Caco-2 (cell line): ENCODE measurements at regions not wholly inside any gene's neighbourhood (a gene's known extent, or its start where the extent isn't known, plus 50 kb on each side); places are given as distances from the start of the nearest gene placed in this dataset.

Experiments
- BruUV-seq: library from RNA; stranded (reverse); fragments of 400-500 nt; replicated peaks from 2 replicates; lab custom pipeline; 2021; lab: Mats Ljungman, UMichigan
- CTCF ChIA-PET: fragments of 300-600 bp; sonication (Branson Sonifier 250); formaldehyde crosslinking; loops from one replicate; lab custom pipeline; 2022; ENCODE audit warnings: antibody characterized with exemption; lab: Charles Lee
- POLR2A ChIA-PET: fragments of 300-600 bp; sonication (Branson Sonifier 250); formaldehyde crosslinking; loops from one replicate; lab custom pipeline; 2022; ENCODE audit warnings: antibody characterized with exemption; lab: Charles Lee
- DNase-seq, 2 experiments: peaks; one replicate each; pipeline versions ENCODE4 v3.0.0 to v3.0.0-alpha.2; 2020 to 2022
- H3K27me3 ChIP-seq: replicated peaks from 2 replicates; pipeline ENCODE4 v1.6.0; 2011; ENCODE audit warnings: low read length; ENCODE audit not compliant: control insufficient read depth, insufficient read depth
- H3K36me3 ChIP-seq: 2 replicates; pipeline ENCODE4 v1.5.1; 2011; ENCODE audit warnings: low read length; ENCODE audit not compliant: control insufficient read depth, insufficient read depth
- H3K4me1 ChIP-seq: fragments of 250-450 bp; sonication (Bioruptor Pico); 2 replicates; pipeline ENCODE4 v1.5.1; 2020; ENCODE audit warnings: mild to moderate bottlenecking
- H3K4me3 ChIP-seq: 2 replicates; pipeline ENCODE4 v1.5.1; 2011; ENCODE audit warnings: low read depth, mild to moderate bottlenecking, control low read depth, low read length
- H3K9me3 ChIP-seq: fragments of 250-450 bp; sonication (Bioruptor Pico); 2 replicates; pipeline ENCODE4 v1.5.1; 2020; ENCODE audit warnings: mild to moderate bottlenecking, moderate library complexity
- H3K27ac Mint-ChIP-seq: one replicate; pipeline ENCODE4 v1.8.0; 2022; ENCODE audit warnings: mixed read lengths; ENCODE audit not compliant: unreplicated experiment
- H3K27me3 Mint-ChIP-seq: one replicate; pipeline ENCODE4 v1.8.0; 2022; ENCODE audit warnings: mixed read lengths; ENCODE audit not compliant: insufficient read depth, unreplicated experiment
- H3K36me3 Mint-ChIP-seq: one replicate; pipeline ENCODE4 v1.8.0; 2022; ENCODE audit warnings: mild to moderate bottlenecking, mixed read lengths; ENCODE audit not compliant: insufficient read depth, unreplicated experiment
- H3K4me1 Mint-ChIP-seq: one replicate; pipeline ENCODE4 v1.8.0; 2022; ENCODE audit warnings: low read depth, mixed read lengths; ENCODE audit not compliant: unreplicated experiment
- H3K4me3 Mint-ChIP-seq: one replicate; pipeline ENCODE4 v1.8.0; 2022; ENCODE audit warnings: mild to moderate bottlenecking, moderate library complexity, mixed read lengths; ENCODE audit not compliant: unreplicated experiment
- H3K9me3 Mint-ChIP-seq: one replicate; pipeline ENCODE4 v1.8.0; 2022; ENCODE audit warnings: mixed read lengths; ENCODE audit not compliant: unreplicated experiment
- CTCF ChIP-seq, 2 experiments: fragments of 200-600 bp in 1 of 2; IDR thresholded peaks; 1 replicate in 1 of 2; 2 replicates in 1 of 2; pipeline versions ENCODE4 v1.5.1 to v1.8.0; 2011 to 2022; ENCODE audit warnings: antibody characterized with exemption in 1 of 2, control low read depth in 1 of 2, inconsistent platforms in 1 of 2, low read depth in 1 of 2, low read length in 1 of 2, mild to moderate bottlenecking in 1 of 2, moderate library complexity in 1 of 2; ENCODE audit not compliant: insufficient read depth in 1 of 2, severe bottlenecking in 1 of 2, unreplicated experiment in 1 of 2
- intact Hi-C: fragments of 100-400 bp; cut with micrococcal nuclease; formaldehyde crosslinking; loops from one replicate; pipeline ENCODE4 v1.10.0; 2022; ENCODE audit not compliant: unreplicated experiment

DNA sequence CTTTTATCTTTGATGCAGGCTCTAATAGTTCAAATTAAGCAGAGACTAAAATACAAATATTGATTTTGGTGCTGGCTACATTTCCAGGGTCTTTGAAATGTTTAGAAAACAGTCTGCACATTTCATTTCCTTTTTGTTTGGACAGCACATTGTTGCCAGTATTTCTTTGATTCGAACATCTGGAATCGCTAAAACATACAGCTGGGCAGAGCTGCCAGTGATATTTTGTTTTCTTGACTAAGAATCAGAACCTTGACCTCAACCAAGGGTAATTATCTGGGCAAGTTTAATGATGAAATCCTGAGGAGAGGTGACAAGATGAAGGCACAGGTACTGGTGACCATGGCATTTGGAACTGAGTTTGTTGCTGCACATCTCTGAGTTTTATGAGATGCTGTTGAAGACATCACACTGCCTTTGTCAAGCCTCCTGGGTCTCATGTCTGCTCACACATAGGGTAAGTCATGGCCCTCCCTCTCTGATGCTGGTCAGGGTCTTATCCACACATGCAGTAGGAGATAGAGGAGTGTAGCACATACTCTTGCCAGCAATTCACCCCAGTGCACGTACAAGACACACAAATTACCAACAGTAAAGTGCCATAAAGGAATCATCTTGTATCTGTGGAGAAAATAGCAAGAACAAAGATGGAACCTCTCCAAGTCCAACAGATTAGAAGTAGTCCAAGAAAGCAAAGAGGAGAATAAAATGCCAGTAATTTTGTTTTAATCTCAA is 391.9 kb downstream of the RND3 start:
- Histone ChIP-seq H3K4me3 (no peak overlapping the region), H3K36me3 (no peaks in the 10 kb centered on the region), H3K9me3 (no peaks in the 10 kb centered on the region), H3K4me1 (peaks cover 27% of the 10 kb centered on the region), H3K27me3 (no peaks in the 10 kb centered on the region)
- Mint-ChIP-seq H3K4me3 (no peak overlapping the region), H3K9me3 (no peaks in the 10 kb centered on the region), H3K27me3 (no peaks in the 10 kb centered on the region), H3K4me1 (peaks cover 23% of the 10 kb centered on the region), H3K27ac (no peak overlapping the region), H3K36me3 (no peaks in the 10 kb centered on the region)
- no peak for DNase-seq
- POLR2A ChIA-PET, result no interaction called here
- BruUV-seq, result no TSS peak
- intact Hi-C loops, result loop anchor here (5.0 to 10.0 kb wide), 2 partner anchors 117 to 209 kb away; no protein-coding TSS in a partner anchor
- no peak for TF ChIP-seq CTCF (IDR thresholded peaks at IDR 0.05; ENCODE audit: insufficient read depth in 1 of 2, low read depth in 1 of 2, low read length in 1 of 2, severe bottlenecking in 1 of 2, unreplicated experiment in 1 of 2)
- CTCF ChIA-PET, result no interaction called here

GRCh38 chr2:150091846-150092245 is 395.6 kb downstream of the RND3 start:
- H3K4me3 Mint-ChIP-seq, result no peak overlapping the region
- CTCF ChIA-PET, result no interaction called here
- no peaks in the 10 kb centered on the region for H3K9me3 Mint-ChIP-seq
- Histone ChIP-seq H3K36me3 (no peaks in the 10 kb centered on the region), H3K4me1 (peaks cover 27% of the 10 kb centered on the region), H3K4me3 (no peak overlapping the region), H3K27me3 (no peaks in the 10 kb centered on the region), H3K9me3 (no peaks in the 10 kb centered on the region)
- POLR2A ChIA-PET, result no interaction called here
- peaks cover 39% of the 10 kb centered on the region for H3K4me1 Mint-ChIP-seq
- no peak for DNase-seq
- intact Hi-C loops, result loop anchor here (5.0 to 10.0 kb wide), 2 partner anchors 213 to 315 kb away; no protein-coding TSS in a partner anchor
- no peak for TF ChIP-seq CTCF (IDR thresholded peaks at IDR 0.05; ENCODE audit: insufficient read depth in 1 of 2, low read depth in 1 of 2, low read length in 1 of 2, severe bottlenecking in 1 of 2, unreplicated experiment in 1 of 2)
- H3K27ac Mint-ChIP-seq, result peak overlapping the region; percentile 25
- BruUV-seq, result no TSS peak
- no peaks in the 10 kb centered on the region for H3K27me3 Mint-ChIP-seq
- no peaks in the 10 kb centered on the region for H3K36me3 Mint-ChIP-seq

DNA sequence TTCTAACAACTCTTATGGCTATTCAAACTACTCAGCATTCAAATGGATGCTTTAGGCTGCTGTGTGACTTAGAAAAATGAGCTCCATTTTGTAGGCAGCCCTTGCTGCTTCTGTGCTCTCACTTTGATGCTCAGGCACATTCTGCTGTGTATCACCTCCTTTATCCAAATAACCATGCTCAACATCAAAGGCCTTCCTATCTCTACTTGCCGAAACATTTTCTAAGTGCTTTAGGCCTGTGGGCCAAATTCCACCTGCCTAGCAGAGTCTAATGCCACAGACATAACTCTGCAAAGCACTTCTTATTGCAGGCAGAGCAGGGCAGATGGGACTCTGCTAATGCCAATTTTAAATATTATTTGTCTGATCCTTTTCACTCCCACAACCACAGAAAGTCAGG is 397.4 kb downstream of the RND3 start:
- CTCF ChIA-PET, result no interaction called here
- peaks cover 9% of the 10 kb centered on the region for H3K9me3 ChIP-seq
- peak; percentile 72 to 81 for DNase-seq
- H3K36me3 ChIP-seq, result no peaks in the 10 kb centered on the region
- no peak overlapping the region for H3K4me3 ChIP-seq
- no peak for TF ChIP-seq CTCF (IDR thresholded peaks at IDR 0.05; ENCODE audit: insufficient read depth in 1 of 2, low read depth in 1 of 2, low read length in 1 of 2, severe bottlenecking in 1 of 2, unreplicated experiment in 1 of 2)
- intact Hi-C loops, result loop anchor here (1.0 to 10.0 kb wide), 4 partner anchors 8 to 317 kb away; no protein-coding TSS in a partner anchor
- POLR2A ChIA-PET, result interaction anchor here (0.6 kb wide), 1 partner anchor 503 kb away, joined by 5 read pairs; the partner anchor contains the start of gene MMADHC
- H3K36me3 Mint-ChIP-seq, result no peaks in the 10 kb centered on the region
- BruUV-seq, result no TSS peak
- peaks cover 28% of the 10 kb centered on the region for H3K4me1 Mint-ChIP-seq
- no peaks in the 10 kb centered on the region for H3K27me3 Mint-ChIP-seq
- H3K27ac Mint-ChIP-seq, result peak overlapping the region; percentile 97
- peaks cover 27% of the 10 kb centered on the region for H3K4me1 ChIP-seq
- no peak overlapping the region for H3K4me3 Mint-ChIP-seq
- no peaks in the 10 kb centered on the region for H3K27me3 ChIP-seq
- H3K9me3 Mint-ChIP-seq, result peaks cover under 1% of the 10 kb centered on the region
